HCT116 (cell line): ENCODE measurements at regions not wholly inside any gene's neighbourhood (a gene's known extent, or its start where the extent isn't known, plus 50 kb on each side); places are given as distances from the start of the nearest gene placed in this dataset.

Experiments used
- ATAC-seq: fragments of 200-7000 bp; cut with Tn5 transposase; 2 replicates; pipeline ENCODE4 v1.9.1; 2020; ENCODE audit warnings: mild to moderate bottlenecking, moderate library complexity
- BruUV-seq: library from RNA; stranded (reverse); fragments of 400-500 nt; replicated peaks from 2 replicates; lab custom pipeline; 2021; lab: Mats Ljungman, UMichigan
- CTCF ChIA-PET: fragments of 300-600 bp; sonication (Branson Sonifier 250); formaldehyde crosslinking; loops from one replicate; lab custom pipeline; 2021; ENCODE audit warnings: antibody characterized with exemption; lab: Charles Lee
- POLR2A ChIA-PET: fragments of 300-600, 350-600 bp; sonication (Branson Sonifier 250); formaldehyde crosslinking; loops from one replicate; lab custom pipeline; 2021; ENCODE audit warnings: antibody characterized with exemption; lab: Charles Lee
- RAD21 ChIA-PET, 2 experiments: fragments of 300-600 bp; sonication (Branson Sonifier 250); formaldehyde crosslinking; loops; one replicate each; lab custom pipeline; 2023; ENCODE audit warnings: low total read pairs in 2 of 2; ENCODE audit not compliant: uncharacterized antibody in 2 of 2, unreplicated experiment in 2 of 2, low non-redundant PET in 1 of 2; lab: Charles Lee
- DNase-seq: peaks from one replicate; pipeline ENCODE4 v3.0.0-alpha.2; 2010; ENCODE audit warnings: low read depth, low spot score
- H2AFZ ChIP-seq: fragments of 200-600 bp; shearing (Covaris generic), sonication (generic); 2 replicates; pipeline ENCODE4 v1.6.1; 2017; ENCODE audit warnings: low read depth, mixed run types, mixed read lengths, antibody characterized with exemption, low read length; ENCODE audit not compliant: poor library complexity, severe bottlenecking
- H3K27ac ChIP-seq: 2 replicates; pipeline ENCODE4 v1.5.1; 2012; ENCODE audit warnings: low read depth, low read length
- H3K27me3 ChIP-seq: fragments of 200-600 bp; sonication (generic); 2 replicates; pipeline ENCODE4 v1.6.1; 2016; ENCODE audit warnings: mixed run types, low read length, mixed read lengths; ENCODE audit not compliant: insufficient read depth
- H3K36me3 ChIP-seq, 2 experiments: fragments of 200-500 bp in 1 of 2; fragments of 200-600 bp in 1 of 2; sonication (Bioruptor generic) in 1 of 2; sonication (generic) in 1 of 2; 2 replicates each; pipeline versions ENCODE4 v1.5.1 to v1.6.1; 2014 to 2016; ENCODE audit warnings: low read length in 2 of 2, inconsistent platforms in 1 of 2, mixed read lengths in 1 of 2, mixed run types in 1 of 2; ENCODE audit not compliant: insufficient read depth in 2 of 2, control insufficient read depth in 1 of 2
- H3K4me1 ChIP-seq, 2 experiments: fragments of 200-600 bp in 1 of 2; sonication (generic) in 1 of 2; 2 replicates each; pipeline versions ENCODE4 v1.5.1 to v1.6.1; 2012 to 2017; ENCODE audit warnings: low read length in 2 of 2, inconsistent platforms in 1 of 2, mild to moderate bottlenecking in 1 of 2, mixed read lengths in 1 of 2, mixed run types in 1 of 2, moderate library complexity in 1 of 2; ENCODE audit not compliant: insufficient read depth in 2 of 2, control insufficient read depth in 1 of 2
- H3K4me2 ChIP-seq: fragments of 200-600 bp; sonication (generic); 2 replicates; pipeline ENCODE4 v1.6.1; 2017; ENCODE audit warnings: mixed run types, low read length, mixed read lengths
- H3K4me3 ChIP-seq, 2 experiments: fragments of 200-600 bp in 1 of 2; sonication (generic) in 1 of 2; replicated peaks in 1 of 2; 2 replicates each; pipeline ENCODE4 v1.5.1; 2011 to 2016; ENCODE audit warnings: low read length in 2 of 2, control low read depth in 1 of 2, low read depth in 1 of 2, mild to moderate bottlenecking in 1 of 2, mixed read lengths in 1 of 2, mixed run types in 1 of 2
- H3K79me2 ChIP-seq: fragments of 200-600 bp; sonication (generic); 2 replicates; pipeline ENCODE4 v1.6.1; 2017; ENCODE audit warnings: mild to moderate bottlenecking, mixed run types, low read length, moderate library complexity, mixed read lengths; ENCODE audit not compliant: insufficient read depth
- H3K9ac ChIP-seq: fragments of 200-600 bp; sonication (generic); 2 replicates; pipeline ENCODE4 v1.6.1; 2016; ENCODE audit warnings: low read length, mixed read lengths
- H3K9me2 ChIP-seq: fragments of 200-600 bp; sonication (generic), shearing (Covaris generic); 2 replicates; pipeline ENCODE4 v1.6.1; 2017; ENCODE audit warnings: mixed run types, mild to moderate bottlenecking, moderate library complexity; ENCODE audit not compliant: insufficient read depth
- H3K9me3 ChIP-seq, 2 experiments: fragments of 200-500 bp in 1 of 2; fragments of 200-600 bp in 1 of 2; sonication (Bioruptor generic) in 1 of 2; sonication (generic) in 1 of 2; 2 replicates each; pipeline ENCODE4 v1.6.1; 2014 to 2017; ENCODE audit warnings: low read length in 2 of 2, mixed read lengths in 2 of 2, inconsistent platforms in 1 of 2, low read depth in 1 of 2, mild to moderate bottlenecking in 1 of 2, mixed run types in 1 of 2, moderate library complexity in 1 of 2; ENCODE audit not compliant: control insufficient read depth in 1 of 2, insufficient read depth in 1 of 2
- H4K20me1 ChIP-seq: fragments of 200-600 bp; sonication (generic), shearing (Covaris generic); 2 replicates; pipeline ENCODE4 v1.6.1; 2017; ENCODE audit warnings: mixed run types, mild to moderate bottlenecking, moderate library complexity; ENCODE audit not compliant: insufficient read depth
- ATF3 ChIP-seq: IDR thresholded peaks from 2 replicates; pipeline ENCODE4 v1.6.1; 2012
- CEBPB ChIP-seq: IDR thresholded peaks from 2 replicates; pipeline ENCODE4 v1.6.1; 2012; ENCODE audit warnings: low read depth
- CTCF ChIP-seq, 3 experiments: fragments of 200-600 bp in 1 of 3; sonication (generic) in 1 of 3; IDR thresholded peaks in 2 of 3; conservative IDR thresholded peaks in 1 of 3; 2 replicates each; pipeline ENCODE4 v1.5.1; 2012 to 2017; ENCODE audit warnings: low read depth in 2 of 3, low read length in 2 of 3, antibody characterized with exemption in 1 of 3, borderline replicate concordance in 1 of 3, control low read depth in 1 of 3, mild to moderate bottlenecking in 1 of 3, mixed read lengths in 1 of 3, mixed run types in 1 of 3, moderate library complexity in 1 of 3; ENCODE audit not compliant: insufficient read depth in 1 of 3
- EGR1 ChIP-seq: IDR thresholded peaks from 2 replicates; pipeline ENCODE4 v1.6.1; 2012; ENCODE audit warnings: low read depth
- EZH2phosphoT487 ChIP-seq: fragments of 200-600 bp; IDR thresholded peaks from 2 replicates; pipeline ENCODE4 v1.6.1; 2018; ENCODE audit warnings: antibody characterized with exemption, borderline replicate concordance
- FOSL1 ChIP-seq: IDR thresholded peaks from 2 replicates; pipeline ENCODE4 v1.6.1; 2012; ENCODE audit warnings: low read depth
- JUND ChIP-seq: IDR thresholded peaks from 2 replicates; pipeline ENCODE4 v1.6.1; 2012
- REST ChIP-seq: IDR thresholded peaks from 2 replicates; pipeline ENCODE4 v1.6.1; 2012; ENCODE audit warnings: low read depth
- TCF7L2 ChIP-seq: IDR thresholded peaks from 2 replicates; pipeline ENCODE4 v1.7.0; 2011; ENCODE audit warnings: borderline replicate concordance, inconsistent platforms; ENCODE audit not compliant: insufficient read depth, insufficient read length; ENCODE audit errors: extremely low read depth
- intact Hi-C: fragments of 100-400 bp; cut with micrococcal nuclease; formaldehyde crosslinking; loops from 2 replicates; pipeline ENCODE4 v1.10.0; 2022

- ChIA-PET POLR2A (no interaction called here), CTCF (no interaction called here), RAD21 (no interaction called here)
- no peak overlapping the region for H3K4me2 ChIP-seq
- no TSS peak for BruUV-seq
- DNase-seq, result no peak
- no peaks in the 10 kb centered on the region for H3K79me2 ChIP-seq
- no peak overlapping the region for H3K9ac ChIP-seq
- H2AFZ ChIP-seq, result no peak overlapping the region
- H3K27me3 ChIP-seq, result peaks cover 6% of the 10 kb centered on the region; the same call in 1 of the 2 replicates
- H4K20me1 ChIP-seq, result no peaks in the 10 kb centered on the region
- no peaks in the 10 kb centered on the region for H3K4me1 ChIP-seq
- intact Hi-C loops, result no loop called here
- ATAC-seq, result no peak
- no peaks in the 10 kb centered on the region for H3K9me3 ChIP-seq
- TF ChIP-seq REST (no peak), EZH2phosphoT487 (no peak), TCF7L2 (no peak), JUND (no peak), EGR1 (no peak), CTCF (IDR thresholded peaks at IDR 0.05 in 2 of 3, conservative IDR thresholded peaks at IDR 0.05 in 1 of 3; ENCODE audit: borderline replicate concordance in 1 of 3, insufficient read depth in 1 of 3, low read depth in 2 of 3, low read length in 2 of 3) (no peak), FOSL1 (no peak), ATF3 (no peak), CEBPB (no peak)
- H3K36me3 ChIP-seq, result no peaks in the 10 kb centered on the region
- H3K27ac ChIP-seq, result no peak overlapping the region
- H3K9me2 ChIP-seq, result no peaks in the 10 kb centered on the region
- H3K4me3 ChIP-seq, result no peak overlapping the region
These were observed 109.0 kb upstream of the IRX6 start for GRCh38 chr16:55214974-55215494.
